GM12878 (cell line): ENCODE measurements at regions not wholly inside any gene's neighbourhood (a gene's known extent, or its start where the extent isn't known, plus 50 kb on each side); places are given as distances from the start of the nearest gene placed in this dataset.

Experiments
- ATAC-seq: fragments of 200-7000 bp; cut with Tn5 transposase; 3 replicates; pipeline ENCODE4 v1.9.1; 2020; ENCODE audit warnings: mild to moderate bottlenecking, moderate library complexity
- BruUV-seq: library from RNA; stranded (reverse); fragments of 400-500 nt; replicated peaks from 2 replicates; lab custom pipeline; 2021; lab: Mats Ljungman, UMichigan
- CTCF ChIA-PET: fragments of 300-600 bp; sonication (Branson Sonifier 250); formaldehyde crosslinking; extraction: SDS; loops from one replicate; lab custom pipeline; 2021; ENCODE audit warnings: inconsistent platforms; lab: Yijun Ruan, JAX
- POLR2A ChIA-PET: fragments of 350-600 bp; formaldehyde crosslinking; extraction: SDS; loops from one replicate; lab custom pipeline; 2021; ENCODE audit warnings: inconsistent platforms; lab: Charles Lee
- RAD21 ChIA-PET: fragments of 300-600 bp; sonication (Branson Sonifier 250); formaldehyde crosslinking; loops from one replicate; lab custom pipeline; 2023; ENCODE audit warnings: antibody characterized with exemption; ENCODE audit not compliant: unreplicated experiment; lab: Charles Lee
- SMC1A ChIA-PET: fragments of 300-600 bp; sonication (Branson Sonifier 250); formaldehyde crosslinking; loops from one replicate; lab custom pipeline; 2023; ENCODE audit not compliant: unreplicated experiment, uncharacterized antibody; lab: Charles Lee
- DNase-seq: peaks from one replicate; pipeline ENCODE4 v3.0.0-alpha.2; 2011; ENCODE audit warnings: low read depth, low spot score
- FAIRE-seq: peaks from 3 replicates; lab custom pipeline; 2011; peaks lifted over from hg19 to GRCh38; lab: Jason Lieb, UNC
- H2AFZ ChIP-seq: 2 replicates; pipeline ENCODE4 v1.6.0; 2011; ENCODE audit warnings: low read depth, low read length, control low read depth; ENCODE audit not compliant: control insufficient read depth
- H3K27ac ChIP-seq: 2 replicates; pipeline ENCODE4 v1.5.1; 2011; ENCODE audit warnings: control low read depth; ENCODE audit not compliant: control insufficient read depth, insufficient read depth
- H3K27me3 ChIP-seq, 2 experiments: replicated peaks in 1 of 2; 2 replicates each; pipeline versions ENCODE4 v1.6.0 to v1.6.1; 2011; ENCODE audit warnings: low read length in 1 of 2; ENCODE audit not compliant: control insufficient read depth in 2 of 2, insufficient read depth in 2 of 2
- H3K36me3 ChIP-seq, 2 experiments: 2 replicates each; pipeline ENCODE4 v1.5.1; 2011; ENCODE audit warnings: low read length in 1 of 2; ENCODE audit not compliant: control insufficient read depth in 2 of 2, insufficient read depth in 2 of 2
- H3K4me1 ChIP-seq: 2 replicates; pipeline ENCODE4 v1.6.1; 2011; ENCODE audit warnings: mild to moderate bottlenecking, low read length, moderate library complexity, mixed read lengths; ENCODE audit not compliant: control insufficient read depth, insufficient read depth
- H3K4me2 ChIP-seq: 2 replicates; pipeline ENCODE4 v1.6.0; 2011; ENCODE audit warnings: control low read depth; ENCODE audit not compliant: control insufficient read depth, insufficient read depth
- H3K4me3 ChIP-seq: fragments of 200-600 bp; sonication (generic); 2 replicates; pipeline ENCODE4 v1.5.1; 2016
- H3K79me2 ChIP-seq: 2 replicates; pipeline ENCODE4 v1.6.0; 2011; ENCODE audit warnings: low read length; ENCODE audit not compliant: control insufficient read depth, insufficient read depth
- H3K9ac ChIP-seq: 2 replicates; pipeline ENCODE4 v1.8.0; 2011; ENCODE audit warnings: low read length, control low read depth, mixed read lengths; ENCODE audit not compliant: control insufficient read depth, insufficient read depth
- H3K9me3 ChIP-seq: replicated peaks from 3 replicates; pipeline ENCODE4 v1.5.1; 2011; ENCODE audit warnings: mild to moderate bottlenecking, low read length; ENCODE audit not compliant: control insufficient read depth, insufficient read depth
- H4K20me1 ChIP-seq: 2 replicates; pipeline ENCODE4 v1.6.0; 2011; ENCODE audit not compliant: control insufficient read depth, insufficient read depth
- E2F4 ChIP-seq: IDR thresholded peaks from 2 replicates; pipeline ENCODE4 v1.6.1; 2012; ENCODE audit warnings: low read depth, low read length, improper control_type of control experiment
- EP300 ChIP-seq, 2 experiments: fragments of 150-350 bp in 1 of 2; IDR thresholded peaks; 2 replicates each; pipeline ENCODE4 v1.6.1; 2011 to 2012; ENCODE audit warnings: low read depth in 2 of 2, low read length in 2 of 2, borderline replicate concordance in 1 of 2, improper control_type of control experiment in 1 of 2, inconsistent platforms in 1 of 2; ENCODE audit not compliant: control insufficient read depth in 1 of 2
- PAX5 ChIP-seq: IDR thresholded peaks from 2 replicates; pipeline ENCODE4 v1.6.1; 2011; ENCODE audit warnings: low read depth, low read length, borderline replicate concordance
- RAD21 ChIP-seq: IDR thresholded peaks from 2 replicates; pipeline ENCODE4 v1.6.1; 2011; ENCODE audit warnings: mild to moderate bottlenecking, low read depth, low read length, moderate library complexity; ENCODE audit not compliant: insufficient read depth
- ZBTB11 ChIP-seq: fragments of 450-650 bp; formaldehyde crosslinking; IDR thresholded peaks from 2 replicates; pipeline ENCODE4 v1.5.0; 2022; ENCODE audit warnings: mild to moderate bottlenecking, missing genetic modification characterization
- ZBTB4 ChIP-seq: fragments of 450-650 bp; formaldehyde crosslinking; IDR thresholded peaks from 2 replicates; pipeline ENCODE4 v1.4.0; 2022; ENCODE audit warnings: mild to moderate bottlenecking, moderate library complexity
- ZNF622 ChIP-seq: fragments of 450-650 bp; IDR thresholded peaks from 2 replicates; pipeline ENCODE4 v1.6.1; 2017; ENCODE audit warnings: mild to moderate bottlenecking, inconsistent platforms
- WGBS: methylation state at CpG from one replicate; pipeline ENCODE4 v1.1.6; 2016; ENCODE audit warnings: low lambda C conversion rate; ENCODE audit not compliant: insufficient replicate concordance, insufficient coverage; ENCODE audit errors: missing lambda C conversion rate; 5-methylcytosine and 5-hydroxymethylcytosine counted together
- in situ Hi-C: fragments of 300-500 bp; cut with MboI; formaldehyde crosslinking; loops from 9 replicates; pipeline ENCODE4 v1.14.3; 2018; ENCODE audit warnings: mixed read lengths
- intact Hi-C: fragments of 100-400 bp; cut with micrococcal nuclease; formaldehyde crosslinking; loops from one replicate; pipeline ENCODE4 v1.14.2; 2022; ENCODE audit not compliant: unreplicated experiment

GRCh38 chr13:33978653-33979052 lies 160.7 kb downstream of the RFC3 start (continued):
- no peak for TF ChIP-seq ZBTB4 (CRISPR knock-in tag)
- no peak for TF ChIP-seq RAD21

- H4K20me1 ChIP-seq, result no peaks in the 10 kb centered on the region
- no peaks in the 10 kb centered on the region for H3K9me3 ChIP-seq
- POLR2A ChIA-PET, result no interaction called here
- in situ Hi-C loops (no loop called here), intact Hi-C loops (no loop called here)
- CTCF ChIA-PET, result interaction anchor here (0.7 kb wide), 1 partner anchor 31 kb away, joined by 3 read pairs; no protein-coding TSS in a partner anchor
- no peak overlapping the region for H3K9ac ChIP-seq
- H3K27me3 ChIP-seq, result no peaks in the 10 kb centered on the region
- H3K27ac ChIP-seq, result no peak overlapping the region
- no peak overlapping the region for H2AFZ ChIP-seq
- DNase-seq (no peak), FAIRE-seq (no peak), ATAC-seq (no peak)
- RAD21 ChIA-PET, result no interaction called here
- TF ChIP-seq ZNF622 (no peak), ZBTB11 (CRISPR knock-in tag) (no peak), E2F4 (no peak), EP300 (IDR thresholded peaks at IDR 0.05; ENCODE audit: borderline replicate concordance in 1 of 2, control insufficient read depth in 1 of 2, low read depth in 2 of 2, low read length in 2 of 2) (no peak), PAX5 (peak; percentile 79; the same call in 1 of the 2 replicates)
- no peak overlapping the region for H3K4me3 ChIP-seq
- H3K79me2 ChIP-seq, result no peaks in the 10 kb centered on the region
- BruUV-seq, result no TSS peak
- H3K4me2 ChIP-seq, result no peak overlapping the region
- 33% methylated on average over 2 of the region's 2 CpGs for WGBS
- no peaks in the 10 kb centered on the region for H3K36me3 ChIP-seq
- H3K4me1 ChIP-seq, result no peaks in the 10 kb centered on the region
- SMC1A ChIA-PET, result interaction anchor here (0.7 kb wide), 1 partner anchor 43 kb away, joined by 3 read pairs; no protein-coding TSS in a partner anchor
Measured at GRCh38 chr13:33992881-33993336, 175.0 kb downstream of the RFC3 start.
